RKO (cell line): ENCODE measurements at regions not wholly inside any gene's neighbourhood (a gene's known extent, or its start where the extent isn't known, plus 50 kb on each side); places are given as distances from the start of the nearest gene placed in this dataset.
A peak's percentile ranks its signal among the peaks of the same experiment; 100 is the strongest.

Source experiments
- DNase-seq: peaks from one replicate; pipeline ENCODE4 v3.0.0-alpha.2; 2016; ENCODE audit warnings: low spot score

DNA sequence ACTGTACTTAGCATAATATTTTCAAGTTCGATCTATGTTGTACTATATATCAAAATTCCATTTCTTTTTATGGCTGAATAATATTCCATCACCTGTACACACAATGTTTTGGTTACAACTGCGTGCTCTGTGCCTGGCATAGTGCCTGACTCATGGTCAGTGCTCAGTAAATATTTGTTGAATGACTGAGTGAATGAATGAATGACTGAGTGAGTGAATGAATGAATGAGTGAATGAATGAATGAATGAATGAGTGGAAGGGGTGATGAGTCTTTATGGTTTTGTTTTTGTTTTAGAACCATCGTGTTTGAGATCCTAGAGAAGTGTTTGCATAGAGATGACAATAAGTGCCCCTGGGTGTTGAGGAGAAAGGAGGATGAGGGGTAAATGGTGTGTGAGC lies 155.3 kb downstream of the MRM1 start:
- no peak for DNase-seq

- DNase-seq = no peak
Observed at GRCh38 chr17:36760425-36760824, 159.0 kb downstream of the MRM1 start.

GRCh38 chr17:36761203-36761950 lies 160.0 kb downstream of the MRM1 start:
- no peak for DNase-seq

GRCh38 chr17:36765436-36766043 lies 164.2 kb downstream of the MRM1 start:
- DNase-seq = no peak

- DNase-seq = no peak
Observed at GRCh38 chr17:36768394-36768793, 167.0 kb downstream of the MRM1 start.

DNA sequence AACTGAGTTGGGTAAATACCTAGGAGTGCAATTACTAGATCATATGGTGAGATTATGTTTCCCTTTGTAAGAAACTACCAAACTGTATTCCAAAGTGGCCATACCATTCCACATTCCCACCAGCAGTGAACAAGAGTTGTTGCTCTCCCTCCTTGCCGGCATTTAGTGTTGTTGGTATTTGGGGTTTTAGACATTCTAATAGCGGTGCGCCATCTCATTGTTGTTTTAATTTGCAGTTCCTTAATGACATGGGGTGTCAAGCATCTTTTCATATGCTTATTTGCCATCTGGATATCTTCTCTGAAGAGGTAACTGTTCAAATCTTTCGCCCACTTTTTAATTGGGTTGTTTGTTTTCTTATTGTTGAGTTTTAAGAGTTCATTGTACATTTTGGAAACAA lies 164.2 kb upstream of the LHX1 start:
- DNase-seq = no peak

GRCh38 chr17:36777118-36777517 lies 160.2 kb upstream of the LHX1 start:
- DNase-seq = peak; percentile 41

GRCh38 chr17:36778448-36778847 lies 158.8 kb upstream of the LHX1 start:
- DNase-seq = no peak

DNA sequence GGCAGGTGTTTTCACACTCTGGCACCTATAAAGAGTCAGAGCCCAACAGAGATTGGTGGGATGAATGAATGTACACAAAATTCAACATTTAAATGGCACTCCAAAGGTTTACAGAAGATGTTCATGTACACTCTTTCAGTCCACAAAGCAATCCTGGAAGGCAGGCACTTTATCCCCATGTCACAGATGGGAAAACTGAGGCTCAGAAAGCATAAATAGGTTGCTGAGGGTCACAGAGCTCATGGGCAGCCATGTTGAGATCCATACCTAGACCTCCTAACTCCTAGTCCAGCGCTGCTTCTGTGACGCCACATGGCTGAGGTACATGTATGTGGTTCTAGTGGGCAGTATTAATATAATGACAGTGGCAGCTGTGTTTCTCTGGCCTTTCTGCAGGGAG lies 157.7 kb upstream of the LHX1 start:
- DNase-seq = no peak

- DNase-seq = no peak
Observed at GRCh38 chr17:36784633-36785032, 152.6 kb upstream of the LHX1 start.

GRCh38 chr17:36786867-36787266 lies 150.4 kb upstream of the LHX1 start:
- no peak for DNase-seq

DNA sequence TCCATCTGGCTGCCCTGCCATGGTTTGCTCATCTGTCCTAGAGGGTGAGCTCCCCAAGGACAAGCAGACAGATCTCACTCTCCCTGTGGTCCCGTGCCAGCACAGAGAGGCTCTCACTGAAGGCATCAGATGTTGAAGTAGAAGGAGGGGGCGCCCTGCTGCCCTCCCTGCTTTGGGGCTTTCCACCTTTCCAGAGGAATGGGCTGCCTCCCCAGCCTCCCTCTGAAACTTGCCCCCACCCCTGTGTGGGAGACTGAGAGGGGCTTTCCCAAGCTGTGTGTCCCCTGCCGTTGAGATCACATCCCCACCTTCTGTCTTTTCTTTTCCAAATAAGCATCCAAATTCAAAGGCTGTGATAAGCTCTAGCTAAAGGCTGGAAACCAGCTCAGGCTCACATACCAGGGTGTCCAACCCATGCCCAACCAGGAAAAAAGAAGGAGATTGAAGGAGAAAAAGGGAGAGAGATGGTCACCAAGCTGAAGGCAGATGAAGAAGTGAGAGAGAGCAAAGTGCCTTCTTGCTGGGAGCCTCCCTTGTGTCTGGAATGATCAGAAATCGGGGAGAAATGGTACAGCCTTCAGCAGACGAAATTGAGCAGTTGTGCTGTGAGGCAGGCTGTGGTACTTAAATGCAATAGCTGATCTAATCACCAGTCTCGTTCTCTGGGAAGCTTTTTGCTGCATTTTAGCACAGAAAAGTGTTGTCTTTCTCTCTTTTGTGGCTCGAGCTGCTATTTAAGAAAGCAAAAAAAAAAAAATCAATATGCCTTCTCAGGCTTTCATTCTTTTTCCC lies 145.9 kb upstream of the LHX1 start:
- no peak for DNase-seq

DNA sequence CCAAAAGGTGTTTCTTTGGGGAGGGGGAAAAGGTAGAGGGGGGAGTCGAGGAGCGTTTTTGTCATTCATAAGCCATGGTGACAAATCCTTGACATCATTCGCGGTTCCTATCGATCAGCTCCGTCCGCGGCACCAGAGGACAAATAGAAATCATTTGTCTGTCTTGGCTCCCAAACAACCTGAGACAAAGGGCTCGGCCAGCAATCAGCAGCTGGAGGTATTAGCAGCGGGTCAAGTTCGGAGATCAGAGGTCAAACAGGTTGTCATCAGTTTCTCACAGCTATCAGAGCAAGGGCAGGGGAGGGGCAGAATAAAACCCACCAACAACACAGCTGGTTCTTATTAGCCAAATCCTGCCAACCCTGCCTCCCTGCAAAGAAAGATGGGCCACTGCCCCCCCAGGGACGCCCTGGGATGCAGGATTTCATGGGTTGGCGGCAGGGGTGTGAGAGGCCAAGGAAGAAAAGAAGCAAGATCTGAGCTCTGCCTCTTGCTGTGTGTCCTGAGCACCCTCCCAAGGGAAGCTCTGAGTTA lies 145.3 kb upstream of the LHX1 start:
- no peak for DNase-seq

DNA sequence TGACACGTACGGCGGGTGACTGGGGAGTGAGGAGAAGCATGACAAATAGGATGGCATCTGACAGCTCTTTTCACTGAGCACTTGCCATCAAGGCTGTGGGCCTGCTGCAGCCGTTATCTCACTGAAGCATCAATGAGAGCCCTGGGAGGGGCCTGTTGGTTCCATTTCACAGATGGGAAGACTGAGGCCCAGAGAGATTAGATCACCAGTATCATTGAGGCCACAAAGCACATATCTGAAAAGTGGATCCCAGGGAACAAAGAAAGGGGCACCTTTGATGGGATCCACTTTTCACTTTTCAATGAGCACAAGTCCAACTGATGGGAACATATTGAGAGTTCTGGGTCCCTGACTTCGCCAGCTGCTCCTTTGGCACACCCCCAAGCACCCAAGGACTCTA lies 144.4 kb upstream of the LHX1 start:
- DNase-seq = no peak

- no peak for DNase-seq
Observed at GRCh38 chr17:36793976-36794375, 143.3 kb upstream of the LHX1 start.

- no peak for DNase-seq
Observed at GRCh38 chr17:36807496-36808179, 129.6 kb upstream of the LHX1 start.

DNA sequence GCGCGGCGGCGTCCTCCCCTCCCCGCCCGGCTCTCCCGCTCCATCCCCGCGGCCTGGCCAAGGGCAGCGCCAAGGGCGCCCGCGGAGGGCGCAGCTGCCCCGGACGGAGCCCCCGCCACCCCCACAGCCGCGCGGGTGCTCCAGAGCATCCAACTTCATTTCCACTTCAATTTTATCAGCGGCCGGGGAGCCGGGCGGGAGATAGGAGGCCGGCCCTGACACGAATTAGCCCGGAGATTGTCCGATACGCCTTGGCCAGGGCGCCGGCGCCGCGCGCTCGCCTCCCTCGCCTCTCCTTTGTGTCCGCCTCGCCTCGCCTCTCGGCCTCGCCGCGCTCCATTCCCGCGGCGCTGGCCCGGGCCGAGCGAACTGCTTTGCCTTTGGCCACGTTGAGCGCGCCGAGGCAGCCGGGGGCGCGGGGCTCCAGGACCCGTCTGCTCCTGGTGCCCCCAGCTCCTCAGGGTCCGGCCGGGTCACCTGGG lies 129.1 kb upstream of the LHX1 start:
- DNase-seq = no peak

DNA sequence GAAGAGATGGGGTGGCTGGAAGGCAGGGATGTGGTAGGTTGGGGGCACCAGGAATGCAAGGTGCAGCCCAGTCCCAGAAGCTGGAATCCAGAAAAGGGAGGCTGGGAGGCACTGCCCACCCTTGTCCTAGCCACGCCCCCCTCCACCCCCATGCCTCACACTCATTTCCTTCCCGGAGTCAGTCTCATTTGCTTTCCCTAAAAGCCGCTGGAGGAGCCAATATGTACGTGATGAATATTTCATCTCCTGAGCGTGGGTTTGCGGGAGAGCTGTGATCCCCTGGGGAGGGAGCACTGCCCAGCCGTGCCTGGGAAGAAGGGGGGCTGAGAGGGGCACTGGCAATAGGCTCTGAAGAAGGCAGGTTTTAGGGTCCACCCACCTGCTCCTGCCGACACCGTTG lies 124.5 kb upstream of the LHX1 start:
- DNase-seq = no peak

- no peak for DNase-seq
Observed at GRCh38 chr17:36813357-36813756, 123.9 kb upstream of the LHX1 start.

- DNase-seq = no peak
Observed at GRCh38 chr17:36813957-36814563, 123.2 kb upstream of the LHX1 start.

GRCh38 chr17:36814958-36815357 lies 122.3 kb upstream of the LHX1 start:
- no peak for DNase-seq
